ENCODE measurements at regions not wholly inside any gene's neighbourhood (a gene's known extent, or its start where the extent isn't known, plus 50 kb on each side); places are given as distances from the start of the nearest gene placed in this dataset.

GRCh38 chr10:130371156-130371555 lies 235.0 kb downstream of the GLRX3 start:
- DNase-seq, result no peak

- DNase-seq, result no peak
Measured at GRCh38 chr10:130371666-130372065, 235.5 kb downstream of the GLRX3 start.

GRCh38 chr10:130372222-130372621 lies 236.0 kb downstream of the GLRX3 start:
- no peak for DNase-seq

DNA sequence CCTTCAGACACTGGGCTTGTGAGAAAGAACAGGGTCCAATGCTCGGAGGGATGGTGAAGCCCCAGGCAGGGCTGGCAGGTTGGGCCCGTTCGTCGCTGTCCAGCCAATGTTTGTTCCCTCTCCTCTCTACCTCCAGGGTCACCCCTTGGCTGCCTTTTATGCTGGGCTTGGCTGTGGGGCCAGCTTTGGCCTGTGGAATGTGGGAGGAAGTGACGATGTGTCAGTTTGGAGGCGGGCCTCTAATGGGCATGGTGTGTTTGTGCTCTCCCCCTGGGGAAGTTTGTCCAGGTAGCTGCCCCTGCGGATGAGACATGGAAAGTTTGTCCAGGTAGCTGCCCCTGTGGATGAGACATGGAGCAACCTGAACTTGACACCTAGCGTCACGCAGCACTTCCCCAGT lies 236.7 kb downstream of the GLRX3 start:
- DNase-seq, result no peak

- no peak for DNase-seq
Measured at GRCh38 chr10:130377986-130378540, 241.9 kb downstream of the GLRX3 start.

DNA sequence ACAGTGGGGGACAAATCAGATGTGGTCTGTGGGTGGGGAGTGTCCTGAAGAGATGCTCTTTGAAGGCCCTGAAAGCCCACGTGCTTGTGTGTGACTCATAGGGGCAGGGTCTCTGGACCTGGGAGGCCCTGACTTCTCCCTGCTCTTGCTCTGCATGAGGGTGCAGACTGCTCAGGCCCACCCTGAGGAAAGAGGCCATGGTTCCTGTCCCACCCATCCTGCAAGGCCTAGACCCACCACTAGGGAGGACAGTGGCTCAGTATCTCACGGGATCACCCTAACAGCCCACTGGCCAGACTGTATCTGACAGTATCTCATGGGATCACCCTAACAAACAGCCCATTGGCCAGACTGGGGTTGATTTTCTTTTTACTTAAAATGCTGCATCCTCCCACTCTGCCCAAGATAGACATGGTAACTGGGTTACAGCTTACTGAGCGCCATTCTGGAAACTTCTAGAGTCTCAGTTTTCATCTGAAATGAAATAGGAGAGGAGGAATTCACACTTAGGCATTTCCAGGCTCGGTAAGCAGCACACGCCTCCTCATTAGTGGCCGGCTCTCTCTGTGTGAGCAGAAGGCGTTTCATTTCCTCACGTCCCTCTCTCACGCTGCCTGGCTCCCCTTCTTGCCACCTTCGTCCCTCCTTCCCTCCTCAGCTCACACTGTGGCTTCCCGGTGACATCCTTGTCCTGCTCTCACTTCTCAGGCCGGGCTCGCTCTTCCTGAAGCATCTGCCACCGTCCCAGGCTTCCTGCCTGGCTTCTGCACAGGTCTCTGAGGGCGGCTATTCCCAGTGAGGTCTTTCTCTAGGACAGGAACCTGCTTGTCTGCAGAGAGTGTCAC lies 242.6 kb downstream of the GLRX3 start:
- DNase-seq, result no peak

- no peak for DNase-seq
Measured at GRCh38 chr10:130380056-130380455, 243.9 kb downstream of the GLRX3 start.

DNA sequence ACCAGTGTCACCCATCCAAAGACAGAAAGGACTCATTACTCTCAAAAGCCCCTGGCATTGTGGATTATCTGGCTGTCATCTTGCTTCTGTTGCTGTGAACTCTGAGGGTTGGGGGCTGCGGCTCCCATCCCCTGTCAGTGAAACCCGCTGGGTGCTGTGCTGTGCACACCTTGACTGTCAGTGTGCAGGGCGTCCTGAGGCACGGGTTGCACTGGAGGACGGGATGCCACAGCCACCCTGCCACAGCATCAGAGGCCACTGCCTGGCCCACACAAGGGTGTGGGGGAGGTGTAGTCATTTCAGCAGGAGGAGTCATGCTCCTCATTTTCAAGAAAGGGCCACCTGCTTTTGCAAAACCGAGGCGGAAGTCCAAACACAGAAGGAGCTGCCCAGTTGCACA lies 245.8 kb downstream of the GLRX3 start:
- DNase-seq, result no peak

- no peak for DNase-seq
Measured at GRCh38 chr10:130387936-130388580, 251.9 kb downstream of the GLRX3 start.

DNA sequence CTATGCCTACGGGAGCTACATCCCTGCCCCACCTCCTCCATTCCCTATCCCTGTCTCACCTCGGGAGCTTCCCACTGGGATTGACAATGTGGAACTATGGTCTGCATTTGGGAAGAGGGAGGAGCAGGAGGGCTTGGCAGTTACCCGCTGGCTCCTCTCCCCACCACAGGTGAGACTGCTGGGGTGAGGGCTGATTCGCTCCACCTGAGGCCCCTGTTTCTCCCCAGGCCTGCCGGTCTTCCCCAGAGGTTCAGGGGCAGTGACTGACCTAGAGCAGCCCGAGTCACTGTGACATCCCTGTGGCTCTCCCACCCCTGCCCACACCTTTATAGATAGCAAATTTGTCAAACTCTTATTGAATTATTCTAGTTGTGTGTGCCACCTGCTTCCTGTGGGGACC lies 252.6 kb downstream of the GLRX3 start:
- no peak for DNase-seq

DNA sequence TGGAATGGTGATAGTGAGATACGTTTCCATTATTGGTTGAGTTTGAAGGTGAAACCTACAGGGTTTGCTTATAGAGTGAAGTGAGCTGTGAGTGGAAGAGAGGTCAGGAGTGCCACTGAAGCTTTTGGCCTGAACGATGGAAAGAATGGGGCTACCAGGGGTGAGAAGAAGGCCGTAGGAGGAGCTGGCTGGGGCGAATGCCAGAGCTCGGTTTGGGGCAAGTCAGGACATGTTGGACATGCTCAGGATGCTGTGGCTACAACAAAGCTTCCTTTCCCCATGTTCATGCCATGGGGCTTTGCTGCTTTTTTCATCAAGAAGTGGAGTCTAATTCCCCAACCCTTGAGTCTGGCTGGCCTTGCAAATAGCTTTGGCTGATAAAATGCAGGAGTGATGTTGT lies 253.7 kb downstream of the GLRX3 start:
- no peak for DNase-seq

- DNase-seq, result no peak
Measured at GRCh38 chr10:130392031-130392430, 255.8 kb downstream of the GLRX3 start.

DNA sequence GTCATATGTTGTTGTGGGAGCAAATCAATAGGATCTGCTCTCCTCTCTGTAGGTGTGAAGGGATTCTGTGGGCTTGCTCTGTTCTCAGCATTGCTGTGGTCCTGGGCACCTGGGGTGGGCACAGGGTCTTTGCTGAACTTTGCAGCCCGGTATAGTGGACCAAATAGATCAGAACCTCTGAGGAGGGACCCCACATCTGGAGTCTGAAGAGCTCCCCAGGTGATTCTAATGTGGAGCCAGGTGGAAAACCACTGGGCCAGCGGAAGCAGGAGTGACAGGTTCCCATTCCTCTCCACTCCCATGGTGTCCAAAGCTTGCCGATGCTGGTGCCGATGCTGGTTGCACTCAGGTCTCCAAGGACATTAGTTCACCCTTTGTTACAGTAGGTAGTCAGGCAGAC lies 257.2 kb downstream of the GLRX3 start:
- no peak for DNase-seq

GRCh38 chr10:130394832-130395231 lies 258.6 kb downstream of the GLRX3 start:
- no peak for DNase-seq

DNA sequence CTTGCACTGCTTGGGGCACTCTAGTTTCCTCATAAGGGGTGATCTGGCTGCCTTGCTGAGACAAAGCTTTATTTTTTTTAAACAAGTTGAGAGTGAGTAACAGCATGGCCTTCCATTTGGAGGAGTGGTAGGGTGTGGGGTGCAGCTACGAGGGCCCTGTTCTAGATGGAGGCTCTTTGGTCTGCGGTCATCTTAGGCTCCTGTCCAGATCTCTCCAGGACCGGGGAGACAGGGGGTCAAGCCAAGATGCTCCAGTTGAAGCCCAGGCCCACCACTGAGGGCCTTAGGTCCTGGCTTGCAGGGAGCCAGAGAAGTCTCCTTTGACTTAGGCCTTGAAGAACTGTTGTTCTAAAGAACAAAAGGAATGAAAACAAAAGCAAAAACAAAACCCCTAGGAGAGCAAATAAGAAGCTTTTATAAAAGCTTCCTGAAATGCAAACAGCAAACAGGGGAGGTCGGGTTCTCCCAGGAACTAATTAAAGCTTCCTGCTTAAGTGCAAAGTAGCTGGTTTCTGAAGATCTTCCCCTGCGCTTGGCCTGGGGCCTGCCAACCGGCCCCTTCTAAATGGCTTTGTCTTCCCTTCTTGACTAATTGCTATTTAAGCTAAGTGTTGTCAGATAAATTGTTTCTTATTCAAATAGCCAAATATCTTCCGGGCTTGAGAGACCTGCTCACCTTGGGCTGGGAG lies 259.2 kb downstream of the GLRX3 start:
- DNase-seq, result no peak

- no peak for DNase-seq
Measured at GRCh38 chr10:130396044-130396443, 259.9 kb downstream of the GLRX3 start.

DNA sequence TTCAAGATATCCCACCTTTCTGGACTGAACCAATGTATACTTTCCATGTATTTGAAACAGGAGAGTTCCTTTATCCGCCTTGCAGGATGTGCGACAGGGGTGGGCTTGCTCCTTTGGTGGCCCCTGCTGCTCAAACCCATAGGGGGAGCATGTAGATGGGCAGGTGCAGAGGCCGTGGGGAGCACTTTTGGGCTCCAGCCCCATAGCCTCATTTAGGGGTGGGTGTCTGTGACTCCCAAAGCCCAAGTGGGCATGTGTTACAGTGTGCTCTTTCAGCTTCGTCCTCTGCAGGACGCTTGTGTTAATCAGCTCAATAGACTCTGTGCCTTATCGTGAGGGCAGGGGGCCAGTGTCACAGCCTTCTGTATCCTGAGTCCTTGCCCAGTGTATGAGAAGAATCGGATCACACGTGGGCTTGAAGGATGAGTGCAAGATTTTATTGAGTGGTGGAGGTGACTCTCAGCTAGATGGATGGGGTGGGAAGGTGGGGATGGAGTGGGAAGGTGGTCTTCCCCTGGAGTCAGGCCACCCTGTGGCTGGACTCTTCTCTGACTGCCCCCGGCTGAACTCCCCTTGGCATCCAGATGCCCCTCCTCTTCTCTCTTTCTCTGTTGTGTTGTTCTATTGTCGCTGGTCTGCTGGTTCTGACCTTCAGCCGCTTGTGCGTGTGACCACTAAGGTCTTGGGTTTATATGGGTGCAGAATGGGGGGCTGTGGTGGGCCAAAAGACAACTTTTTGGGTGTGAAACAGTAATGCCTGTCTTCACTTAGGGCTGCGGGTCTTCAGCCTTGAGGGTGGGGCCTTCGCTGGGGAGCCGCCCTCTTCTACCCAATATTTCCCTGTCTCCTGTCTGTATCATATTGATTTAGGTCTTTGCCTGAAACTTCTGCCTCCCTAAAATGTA lies 262.2 kb downstream of the GLRX3 start:
- DNase-seq, result no peak

GRCh38 chr10:130399425-130399950 lies 263.3 kb downstream of the GLRX3 start:
- DNase-seq, result no peak

DNA sequence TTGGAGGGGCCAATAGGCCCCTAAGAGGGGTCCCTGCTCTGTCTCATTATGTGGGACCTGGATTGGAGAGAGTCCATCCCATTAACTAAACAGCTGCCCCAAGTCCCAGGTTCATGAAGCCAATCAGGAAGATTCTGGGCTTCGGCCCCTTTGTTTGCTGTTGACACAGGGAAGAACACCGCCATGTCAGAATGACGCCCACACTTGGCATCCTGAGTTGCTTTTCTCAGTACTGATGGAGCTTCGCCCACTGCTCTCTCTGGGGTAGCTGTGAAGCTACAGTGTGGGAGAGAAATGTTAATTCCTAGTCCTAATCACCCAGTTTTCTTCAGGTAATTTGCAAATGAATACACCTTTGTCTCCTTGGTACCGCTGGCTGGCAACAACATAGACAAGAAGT lies 264.7 kb downstream of the GLRX3 start:
- no peak for DNase-seq

DNA sequence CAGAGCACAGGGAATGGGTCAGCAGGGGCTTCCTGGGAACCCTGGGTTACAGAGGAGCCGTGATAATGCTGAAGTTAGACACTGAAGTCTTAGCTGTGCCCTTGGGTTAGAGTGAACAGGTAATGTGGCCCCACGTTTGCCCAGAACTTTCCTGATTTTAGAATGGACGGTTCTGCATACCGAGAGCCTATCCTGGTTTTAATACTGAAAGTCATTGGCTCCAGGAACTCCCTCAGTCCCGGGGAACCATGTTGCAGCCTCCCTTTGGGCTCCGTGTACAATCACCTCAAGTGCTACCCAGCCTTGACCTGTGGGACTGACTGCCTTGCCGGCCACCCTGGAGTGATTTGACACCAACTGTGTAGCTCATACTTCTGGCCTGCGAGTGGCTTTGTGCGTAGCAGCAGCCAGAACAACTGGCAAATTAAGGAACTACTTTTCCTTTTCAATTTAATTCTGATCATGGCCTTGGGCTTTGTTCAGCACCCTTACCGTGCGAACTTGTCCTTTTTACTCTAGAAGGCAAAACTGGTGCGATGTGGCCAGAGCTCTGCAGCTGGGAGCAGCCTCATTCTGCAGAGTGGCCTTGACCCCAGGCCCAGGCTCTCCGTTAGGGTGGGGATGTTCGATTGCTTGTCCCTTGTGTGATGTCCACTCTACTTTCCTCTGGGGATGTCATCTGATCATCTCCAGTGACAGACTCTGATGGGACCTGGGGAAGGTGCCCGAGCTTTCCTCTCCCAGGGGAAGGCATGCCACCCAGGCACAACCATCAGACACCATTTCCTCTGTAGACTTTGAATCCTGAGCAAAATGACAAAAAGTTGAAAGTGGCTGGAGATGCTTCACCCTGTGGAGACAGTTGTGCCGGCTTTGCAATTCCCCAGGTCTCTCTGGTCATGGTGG lies 265.9 kb downstream of the GLRX3 start:
- DNase-seq, result no peak

Data from hindlimb muscle (tissue), 1 donor.